Endothelial cell of umbilical vein (primary cell): ENCODE measurements at regions not wholly inside any gene's neighbourhood (a gene's known extent, or its start where the extent isn't known, plus 50 kb on each side); places are given as distances from the start of the nearest gene placed in this dataset.

ENCODE experiments used
- BruUV-seq: library from RNA; stranded (reverse); fragments of 400-500 nt; replicated peaks from 2 replicates; lab custom pipeline; 2021; lab: Mats Ljungman, UMichigan
- CTCF ChIA-PET: fragments of 300-600, 350-600 bp; sonication (Branson Sonifier 250); formaldehyde crosslinking; loops from one replicate; lab custom pipeline; 2021; ENCODE audit warnings: antibody characterized with exemption, inconsistent platforms; lab: Charles Lee
- POLR2A ChIA-PET: fragments of 300-600, 350-600 bp; sonication (Branson Sonifier 250); formaldehyde crosslinking; loops from one replicate; lab custom pipeline; 2021; ENCODE audit warnings: antibody characterized with exemption, inconsistent platforms; lab: Charles Lee
- DNase-seq: peaks from one replicate; pipeline ENCODE4 v3.0.0-alpha.2; 2011; ENCODE audit warnings: low read depth, low spot score
- FAIRE-seq: peaks from 2 replicates; lab custom pipeline; 2011; peaks lifted over from hg19 to GRCh38; lab: Jason Lieb, UNC
- H2AFZ ChIP-seq: 2 replicates; pipeline ENCODE4 v1.6.0; 2012; ENCODE audit warnings: low read depth, low read length, control low read depth, inconsistent platforms
- H3K27ac ChIP-seq: 2 replicates; pipeline ENCODE4 v1.5.1; 2011; ENCODE audit warnings: low read depth, mild to moderate bottlenecking, control low read depth, low read length, moderate library complexity; ENCODE audit not compliant: insufficient read depth
- H3K27me3 ChIP-seq, 2 experiments: 2 replicates each; pipeline versions ENCODE4 v1.6.0 to v1.6.1; 2011; ENCODE audit warnings: low read length in 2 of 2, mixed read lengths in 1 of 2; ENCODE audit not compliant: control insufficient read depth in 2 of 2, insufficient read depth in 2 of 2
- H3K36me3 ChIP-seq, 2 experiments: 2 replicates in 1 of 2; 3 replicates in 1 of 2; pipeline ENCODE4 v1.5.1; 2011; ENCODE audit warnings: low read length in 2 of 2, mild to moderate bottlenecking in 1 of 2, moderate library complexity in 1 of 2; ENCODE audit not compliant: control insufficient read depth in 2 of 2, insufficient read depth in 2 of 2; ENCODE audit errors: extremely low read depth in 1 of 2
- H3K4me1 ChIP-seq: 3 replicates; pipeline ENCODE4 v1.5.1; 2011; ENCODE audit warnings: mild to moderate bottlenecking, low read length; ENCODE audit not compliant: control insufficient read depth, insufficient read depth; ENCODE audit errors: extremely low read depth
- H3K4me2 ChIP-seq: 2 replicates; pipeline ENCODE4 v1.6.1; 2011; ENCODE audit warnings: low read length, control low read depth, mixed read lengths; ENCODE audit not compliant: insufficient read depth
- H3K4me3 ChIP-seq, 3 experiments: fragments of 200-600 bp in 1 of 3; sonication (generic), shearing (Covaris generic) in 1 of 3; replicated peaks in 1 of 3; 2 replicates each; pipeline ENCODE4 v1.5.1; 2011 to 2016; ENCODE audit warnings: control low read depth in 3 of 3, low read length in 3 of 3, mild to moderate bottlenecking in 2 of 3, inconsistent platforms in 1 of 3, low read depth in 1 of 3, moderate library complexity in 1 of 3; ENCODE audit not compliant: insufficient read depth in 1 of 3
- H3K79me2 ChIP-seq: 2 replicates; pipeline ENCODE4 v1.6.0; 2012; ENCODE audit warnings: low read length, inconsistent platforms; ENCODE audit not compliant: control insufficient read depth, insufficient read depth
- H3K9ac ChIP-seq: replicated peaks from 2 replicates; pipeline ENCODE3; 2011; ENCODE audit warnings: low read length, control low read depth; ENCODE audit not compliant: insufficient read depth; ENCODE audit errors: extremely low read depth
- H3K9me1 ChIP-seq: replicated peaks from 3 replicates; pipeline ENCODE4 v1.6.0; 2011; ENCODE audit warnings: mild to moderate bottlenecking, low read length; ENCODE audit not compliant: control insufficient read depth, insufficient read depth; ENCODE audit errors: extremely low read depth
- H3K9me3 ChIP-seq: replicated peaks from 2 replicates; pipeline ENCODE4 v1.5.1; 2012; ENCODE audit warnings: low read length, inconsistent platforms; ENCODE audit not compliant: control insufficient read depth, insufficient read depth
- H4K20me1 ChIP-seq: replicated peaks from 2 replicates; pipeline ENCODE3; 2011; ENCODE audit warnings: mild to moderate bottlenecking, low read length; ENCODE audit not compliant: control insufficient read depth, insufficient read depth; ENCODE audit errors: extremely low read depth
- FOS ChIP-seq: IDR thresholded peaks from 2 replicates; pipeline ENCODE4 v1.6.1; 2011; ENCODE audit warnings: mild to moderate bottlenecking, low read length, moderate library complexity, borderline replicate concordance; ENCODE audit not compliant: insufficient read depth
- GATA2 ChIP-seq: IDR thresholded peaks from 2 replicates; pipeline ENCODE4 v1.7.0; 2011; ENCODE audit warnings: low read depth, mild to moderate bottlenecking, moderate library complexity, mixed read lengths, low read length; ENCODE audit not compliant: insufficient read length, insufficient read depth
- JUN ChIP-seq: IDR thresholded peaks from 2 replicates; pipeline ENCODE4 v1.6.1; 2011; ENCODE audit warnings: borderline replicate concordance, low read depth; ENCODE audit not compliant: insufficient read length, insufficient read depth
- MYC ChIP-seq: IDR thresholded peaks from one replicate; pipeline ENCODE4 v1.6.1; 2011; ENCODE audit warnings: mild to moderate bottlenecking, low read depth, low read length
- dilution Hi-C: fragments of 300-500 bp; cut with MboI; formaldehyde crosslinking; loops from one replicate; pipeline ENCODE4 v1.15.0; 2019; ENCODE audit warnings: low sequenced_read_pairs; ENCODE audit not compliant: extremely low pct_ligation_motif_present
- intact Hi-C: fragments of 100-400 bp; cut with micrococcal nuclease; formaldehyde crosslinking; loops from one replicate; pipeline ENCODE4 v1.10.0; 2022
- TF ChIP-seq, protein P1 (sequence below): IDR thresholded peaks from 2 replicates; pipeline ENCODE4 v1.6.1; 2011; ENCODE audit not compliant: insufficient read depth, insufficient read length
- TF ChIP-seq, protein P2 (sequence below), 2 donors: IDR thresholded peaks; 1 replicate in 1 of 2; 2 replicates in 1 of 2; pipeline ENCODE4 v1.5.1; 2011; ENCODE audit warnings: low read length in 2 of 2, mild to moderate bottlenecking in 2 of 2, moderate library complexity in 2 of 2, control low read depth in 1 of 2, inconsistent platforms in 1 of 2, low read depth in 1 of 2; ENCODE audit not compliant: insufficient read depth in 1 of 2; ENCODE audit errors: extremely low read depth in 1 of 2

DNA sequence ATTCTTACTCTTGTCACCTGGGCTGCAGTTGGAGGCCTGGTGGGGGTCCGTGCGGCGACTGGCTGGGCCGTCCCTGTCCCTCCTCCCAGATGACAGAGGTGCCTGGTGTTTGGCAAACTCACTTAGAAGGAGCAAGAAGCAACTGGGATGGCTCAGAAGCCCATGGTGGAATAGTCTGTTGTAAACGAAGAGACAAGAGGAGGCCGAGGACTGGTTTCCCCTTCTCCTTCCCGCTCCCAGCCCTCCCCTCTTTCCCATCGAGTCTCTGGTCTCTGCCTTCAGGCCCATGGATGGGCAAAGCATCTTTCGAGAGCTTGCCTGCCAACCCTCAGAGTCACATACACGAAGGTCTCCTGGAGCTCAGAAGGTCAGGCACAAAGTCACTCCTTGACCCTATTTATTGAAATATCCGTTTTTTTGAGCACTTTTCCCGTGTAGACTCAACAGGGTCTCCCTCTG is 364.4 kb downstream of the SEC14L1 start:
- no peak overlapping the region for H3K9ac ChIP-seq
- no peaks in the 10 kb centered on the region for H3K79me2 ChIP-seq
- dilution Hi-C loops (no loop called here), intact Hi-C loops (no loop called here)
- no peak for FAIRE-seq
- DNase-seq = no peak
- no TSS peak for BruUV-seq
- H3K9me3 ChIP-seq = no peaks in the 10 kb centered on the region
- H4K20me1 ChIP-seq = no peaks in the 10 kb centered on the region
- H3K4me1 ChIP-seq = no peaks in the 10 kb centered on the region
- H3K9me1 ChIP-seq = no peaks in the 10 kb centered on the region
- H3K36me3 ChIP-seq = no peaks in the 10 kb centered on the region
- H3K27me3 ChIP-seq = no peaks in the 10 kb centered on the region
- no peak overlapping the region for H2AFZ ChIP-seq
- H3K4me3 ChIP-seq = no peak overlapping the region
- TF ChIP-seq, protein P1, sequence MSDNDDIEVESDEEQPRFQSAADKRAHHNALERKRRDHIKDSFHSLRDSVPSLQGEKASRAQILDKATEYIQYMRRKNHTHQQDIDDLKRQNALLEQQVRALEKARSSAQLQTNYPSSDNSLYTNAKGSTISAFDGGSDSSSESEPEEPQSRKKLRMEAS = no peak
- H3K4me2 ChIP-seq = no peak overlapping the region
- CTCF ChIA-PET = interaction anchor here (0.7 to 1.2 kb wide), 2 partner anchors 76 to 173 kb away, joined by 3 to 4 read pairs; no protein-coding TSS in a partner anchor
- POLR2A ChIA-PET = interaction anchor here (0.7 to 1.4 kb wide), 2 partner anchors 9 to 453 kb away, joined by 3 to 8 read pairs; partner anchors contain the start of gene TNRC6C
- H3K27ac ChIP-seq = no peak overlapping the region

DNA sequence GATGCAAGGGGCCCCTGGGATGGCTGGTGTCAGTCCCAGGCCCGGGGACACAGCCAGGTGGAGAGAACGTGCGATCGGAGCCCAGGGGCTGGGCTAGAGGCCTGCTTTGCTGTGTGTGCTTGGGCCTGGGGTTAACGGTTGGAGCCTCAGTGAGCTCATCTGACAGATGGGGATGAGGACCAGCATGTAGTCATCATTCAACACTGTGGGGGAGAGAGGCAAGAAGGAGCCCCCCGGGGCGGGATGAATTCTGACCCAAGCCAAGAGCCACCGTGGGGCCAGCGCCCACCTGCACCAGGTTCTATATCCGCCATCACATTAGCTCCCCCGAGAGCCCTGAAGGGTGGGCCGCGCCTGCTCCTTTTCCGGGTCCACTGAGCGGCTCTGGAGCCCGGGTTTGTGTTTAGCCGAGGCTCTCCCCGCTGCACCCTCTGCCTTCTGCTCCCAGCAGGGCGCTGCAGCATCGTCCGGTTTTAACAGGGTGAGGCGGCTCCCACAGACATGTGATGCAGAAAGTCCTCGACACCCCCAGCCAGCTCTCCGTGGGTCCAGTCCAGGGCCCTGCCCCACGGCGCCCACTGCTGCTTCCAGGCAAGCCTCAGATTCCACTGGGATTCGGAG is 365.7 kb downstream of the SEC14L1 start:
- no peak overlapping the region for H3K4me2 ChIP-seq
- no peak overlapping the region for H3K9ac ChIP-seq
- H3K9me1 ChIP-seq = no peaks in the 10 kb centered on the region
- H2AFZ ChIP-seq = no peak overlapping the region
- no peaks in the 10 kb centered on the region for H3K79me2 ChIP-seq
- dilution Hi-C loops = no loop called here
- H4K20me1 ChIP-seq = no peaks in the 10 kb centered on the region
- H3K27me3 ChIP-seq = peaks cover 0 to 5% of the 10 kb centered on the region in 2 experiments
- POLR2A ChIA-PET = no interaction called here
- BruUV-seq = no TSS peak
- no peak for DNase-seq
- TF ChIP-seq, protein P1 = no peak
- TF ChIP-seq, protein P2, sequence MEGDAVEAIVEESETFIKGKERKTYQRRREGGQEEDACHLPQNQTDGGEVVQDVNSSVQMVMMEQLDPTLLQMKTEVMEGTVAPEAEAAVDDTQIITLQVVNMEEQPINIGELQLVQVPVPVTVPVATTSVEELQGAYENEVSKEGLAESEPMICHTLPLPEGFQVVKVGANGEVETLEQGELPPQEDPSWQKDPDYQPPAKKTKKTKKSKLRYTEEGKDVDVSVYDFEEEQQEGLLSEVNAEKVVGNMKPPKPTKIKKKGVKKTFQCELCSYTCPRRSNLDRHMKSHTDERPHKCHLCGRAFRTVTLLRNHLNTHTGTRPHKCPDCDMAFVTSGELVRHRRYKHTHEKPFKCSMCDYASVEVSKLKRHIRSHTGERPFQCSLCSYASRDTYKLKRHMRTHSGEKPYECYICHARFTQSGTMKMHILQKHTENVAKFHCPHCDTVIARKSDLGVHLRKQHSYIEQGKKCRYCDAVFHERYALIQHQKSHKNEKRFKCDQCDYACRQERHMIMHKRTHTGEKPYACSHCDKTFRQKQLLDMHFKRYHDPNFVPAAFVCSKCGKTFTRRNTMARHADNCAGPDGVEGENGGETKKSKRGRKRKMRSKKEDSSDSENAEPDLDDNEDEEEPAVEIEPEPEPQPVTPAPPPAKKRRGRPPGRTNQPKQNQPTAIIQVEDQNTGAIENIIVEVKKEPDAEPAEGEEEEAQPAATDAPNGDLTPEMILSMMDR (IDR thresholded peaks at IDR 0.05; ENCODE audit: extremely low read depth in 1 of 2, insufficient read depth in 1 of 2, low read depth in 1 of 2, low read length in 2 of 2) = no peak
- TF ChIP-seq FOS = no peak
- TF ChIP-seq MYC = no peak
- TF ChIP-seq GATA2 = no peak
- TF ChIP-seq JUN = no peak
- FAIRE-seq = no peak
- H3K4me3 ChIP-seq = no peak overlapping the region
- no peak overlapping the region for H3K27ac ChIP-seq
- CTCF ChIA-PET = no interaction called here
- H3K36me3 ChIP-seq = no peaks in the 10 kb centered on the region
- no peaks in the 10 kb centered on the region for H3K4me1 ChIP-seq
- no peaks in the 10 kb centered on the region for H3K9me3 ChIP-seq
- intact Hi-C loops = no loop called here
